ENCODE measurements at regions not wholly inside any gene's neighbourhood (a gene's known extent, or its start where the extent isn't known, plus 50 kb on each side); places are given as distances from the start of the nearest gene placed in this dataset.

- WGBS, 2 donors (ENCODE audit: low coverage in 1 of 2), result 77 to 88% methylated on average over 2 to 3 of the region's 3 CpGs
- no peak for DNase-seq
These were observed 50.2 kb upstream of the PHYHIPL start for GRCh38 chr10:59126261-59126660.

More at GRCh38 chr10:59126261-59126660, 50.2 kb upstream of the PHYHIPL start:
- Histone ChIP-seq H3K27me3 (no peaks in the 10 kb centered on the region), H3K36me3 (no peaks in the 10 kb centered on the region), H3K4me3 (no peak overlapping the region), H3K27ac (no peak overlapping the region), H3K4me1 (no peaks in the 10 kb centered on the region), H3K9me3 (no peaks in the 10 kb centered on the region)
- TF ChIP-seq CTCF (IDR thresholded peaks at IDR 0.05) (no peak), POLR2AphosphoS5 (IDR thresholded peaks at IDR 0.05) (no peak), POLR2A (IDR thresholded peaks at IDR 0.05) (no peak), EP300 (IDR thresholded peaks at IDR 0.05; ENCODE audit: low read depth) (no peak)
- in situ Hi-C loops (cut with MboI; ENCODE audit: low pct_ligation_motif_present in 1 of 4, low pct_unique_long_range_greater_than_20kb in 1 of 4, low sequenced_read_pairs in 3 of 4) (no loop called here), intact Hi-C loops (cut with DNase I; ENCODE audit: low total_unique reads) (no loop called here)
